K562 (cell line): ENCODE measurements at regions not wholly inside any gene's neighbourhood (a gene's known extent, or its start where the extent isn't known, plus 50 kb on each side); places are given as distances from the start of the nearest gene placed in this dataset.

Experiments
- ATAC-seq: fragments of 200-7000 bp; cut with Tn5 transposase; 3 replicates; pipeline ENCODE4 v1.9.1; 2020; ENCODE audit warnings: moderate library complexity
- BruUV-seq: library from RNA; stranded (reverse); fragments of 400-500 nt; replicated peaks from 2 replicates; lab custom pipeline; 2021; lab: Mats Ljungman, UMichigan
- CTCF ChIA-PET: fragments of 300-600 bp; formaldehyde crosslinking; extraction: SDS; loops from one replicate; lab custom pipeline; 2021; ENCODE audit warnings: low intra/inter-chr PET ratio; lab: Yijun Ruan, JAX
- POLR2A ChIA-PET: fragments of 300-600, 350-650 bp; sonication (Branson Sonifier 250); formaldehyde crosslinking; extraction: SDS; loops from one replicate; lab custom pipeline; 2021; ENCODE audit warnings: antibody characterized with exemption, inconsistent platforms; lab: Yijun Ruan, JAX
- DNase-seq, 4 experiments: peaks; one replicate each; pipeline versions ENCODE4 v3.0.0 to v3.0.0-alpha.2; 2011 to 2018; ENCODE audit warnings: low spot score in 3 of 4, mixed read lengths in 3 of 4; ENCODE audit errors: extremely low read depth in 1 of 4
- FAIRE-seq: peaks from 2 replicates; lab custom pipeline; 2011; peaks lifted over from hg19 to GRCh38; lab: Jason Lieb, UNC
- H2AFZ ChIP-seq: 2 replicates; pipeline ENCODE4 v1.6.0; 2011; ENCODE audit warnings: low read depth, low read length, control low read depth, inconsistent platforms
- H3K27ac ChIP-seq: fragments of 200-600 bp; 3 replicates; pipeline ENCODE4 v1.8.0; 2011; ENCODE audit warnings: low read depth, mild to moderate bottlenecking, control low read depth, inconsistent platforms, low read length, moderate library complexity, mixed read lengths; ENCODE audit errors: extremely low read depth
- H3K27me3 ChIP-seq, 2 experiments: fragments of 300-600 bp in 1 of 2; 2 replicates in 1 of 2; 3 replicates in 1 of 2; pipeline versions ENCODE4 v1.6.0 to v1.8.0; 2011; ENCODE audit warnings: inconsistent platforms in 2 of 2, low read length in 2 of 2, mild to moderate bottlenecking in 1 of 2, mixed read lengths in 1 of 2, moderate library complexity in 1 of 2; ENCODE audit not compliant: control insufficient read depth in 2 of 2, insufficient read depth in 2 of 2
- H3K36me3 ChIP-seq: fragments of 300-600 bp; 3 replicates; pipeline ENCODE4 v1.8.0; 2011; ENCODE audit warnings: mild to moderate bottlenecking, low read length, inconsistent platforms; ENCODE audit not compliant: control insufficient read depth, insufficient read depth
- H3K4me1 ChIP-seq, 2 experiments: fragments of 200-600 bp in 1 of 2; replicated peaks in 1 of 2; 2 replicates in 1 of 2; 3 replicates in 1 of 2; pipeline versions ENCODE4 v1.5.1 to v1.8.0; 2011; ENCODE audit warnings: inconsistent platforms in 2 of 2, low read length in 2 of 2, mild to moderate bottlenecking in 1 of 2, mixed read lengths in 1 of 2, moderate library complexity in 1 of 2; ENCODE audit not compliant: control insufficient read depth in 2 of 2, insufficient read depth in 2 of 2
- H3K4me2 ChIP-seq: 2 replicates; pipeline ENCODE4 v1.6.1; 2011; ENCODE audit warnings: low read length, control low read depth, inconsistent platforms, mixed read lengths; ENCODE audit not compliant: insufficient read depth
- H3K4me3 ChIP-seq: fragments of 200-600 bp; sonication (generic), shearing (Covaris generic); 2 replicates; pipeline ENCODE4 v1.5.1; 2016; ENCODE audit warnings: control low read depth, inconsistent platforms
- H3K79me2 ChIP-seq: fragments of 200-600 bp; 3 replicates; pipeline ENCODE4 v1.8.0; 2011; ENCODE audit warnings: low read length, inconsistent platforms; ENCODE audit not compliant: control insufficient read depth, insufficient read depth
- H3K9ac ChIP-seq, 2 experiments: 2 replicates each; pipeline versions ENCODE4 v1.6.0 to v1.6.1; 2011; ENCODE audit warnings: low read depth in 2 of 2, low read length in 2 of 2, control low read depth in 1 of 2, inconsistent platforms in 1 of 2, mild to moderate bottlenecking in 1 of 2, mixed read lengths in 1 of 2; ENCODE audit not compliant: insufficient read depth in 1 of 2
- H3K9me1 ChIP-seq: one replicate; pipeline ENCODE4 v1.6.0; 2011; ENCODE audit warnings: inconsistent platforms, mild to moderate bottlenecking, low read length, moderate library complexity; ENCODE audit not compliant: control insufficient read depth, insufficient read depth
- H3K9me3 ChIP-seq: replicated peaks from 2 replicates; pipeline ENCODE4 v1.5.1; 2011; ENCODE audit warnings: low read depth, low read length, inconsistent platforms; ENCODE audit not compliant: control insufficient read depth, insufficient read depth
- H4K20me1 ChIP-seq: replicated peaks from 2 replicates; pipeline ENCODE4 v1.6.1; 2011; ENCODE audit warnings: low read length, inconsistent platforms, mixed read lengths; ENCODE audit not compliant: control insufficient read depth, insufficient read depth
- BRCA1 ChIP-seq, 2 experiments: fragments of 450-650 bp in 1 of 2; sonication (generic) in 1 of 2; formaldehyde crosslinking in 1 of 2; IDR thresholded peaks; 2 replicates each; pipeline versions ENCODE4 v1.5.0 to v1.6.1; 2017 to 2020; ENCODE audit warnings: mild to moderate bottlenecking in 1 of 2, missing genetic modification reagents in 1 of 2
- HLTF ChIP-seq: fragments of 450-650 bp; IDR thresholded peaks from 2 replicates; pipeline ENCODE4 v1.6.1; 2016
- MCM2 ChIP-seq: fragments of 450-650 bp; IDR thresholded peaks from 2 replicates; pipeline ENCODE4 v1.6.1; 2017; ENCODE audit warnings: low read depth, mild to moderate bottlenecking
- STAT5A ChIP-seq: IDR thresholded peaks from 2 replicates; pipeline ENCODE4 v1.6.1; 2012; ENCODE audit warnings: low read length, inconsistent platforms, borderline replicate concordance
- ZNF197 ChIP-seq: fragments of 200-800 bp; sonication (Bioruptor generic); IDR thresholded peaks from 2 replicates; pipeline ENCODE4 v1.6.1; 2016; ENCODE audit warnings: low read depth, missing genetic modification characterization, missing compliant biosample characterization
- ZNF444 ChIP-seq: fragments of 250-450 bp; sonication (Bioruptor Pico); IDR thresholded peaks from 2 replicates; pipeline ENCODE4 v1.4.0; 2020; ENCODE audit warnings: mild to moderate bottlenecking, moderate library complexity
- ZNF584 ChIP-seq: fragments of 200-800 bp; sonication (Bioruptor generic); IDR thresholded peaks from 2 replicates; pipeline ENCODE4 v1.6.1; 2016; ENCODE audit warnings: low read depth, mild to moderate bottlenecking, missing genetic modification characterization, missing compliant biosample characterization
- ZNF76 ChIP-seq: fragments of 250-450 bp; sonication (Bioruptor Pico); IDR thresholded peaks from 2 replicates; pipeline ENCODE4 v1.4.0; 2020; ENCODE audit warnings: mild to moderate bottlenecking, moderate library complexity, borderline replicate concordance
- in situ Hi-C: fragments of 300-500 bp; cut with MboI; formaldehyde crosslinking; loops from 4 replicates; pipeline ENCODE4 v1.15.0; 2018; ENCODE audit warnings: inconsistent platforms, mixed read lengths
- intact Hi-C: fragments of 100-400 bp; cut with micrococcal nuclease; formaldehyde crosslinking; loops from 2 replicates; pipeline ENCODE4 v1.14.2; 2022
- TF ChIP-seq, protein P1 (sequence below): fragments of 200-400 bp; formaldehyde crosslinking; IDR thresholded peaks from 2 replicates; pipeline ENCODE4 v1.6.1; 2017; ENCODE audit warnings: mild to moderate bottlenecking, low read depth, low read length, moderate library complexity
- TF ChIP-seq, protein P2 (sequence below): fragments of 150-350 bp; conservative IDR thresholded peaks from 2 replicates; pipeline ENCODE4 v1.6.1; 2014; ENCODE audit warnings: low read length
- TF ChIP-seq, protein P3 (sequence below): conservative IDR thresholded peaks from 2 replicates; pipeline ENCODE4 v1.6.1; 2011; ENCODE audit warnings: low read depth, mild to moderate bottlenecking, low read length; ENCODE audit not compliant: control insufficient read depth
- TF ChIP-seq, protein P4 (sequence below): fragments of 250-450 bp; sonication (Bioruptor Pico); IDR thresholded peaks from 2 replicates; pipeline ENCODE4 v1.8.0; 2022; ENCODE audit warnings: inconsistent platforms, mild to moderate bottlenecking, moderate library complexity, borderline replicate concordance

DNA sequence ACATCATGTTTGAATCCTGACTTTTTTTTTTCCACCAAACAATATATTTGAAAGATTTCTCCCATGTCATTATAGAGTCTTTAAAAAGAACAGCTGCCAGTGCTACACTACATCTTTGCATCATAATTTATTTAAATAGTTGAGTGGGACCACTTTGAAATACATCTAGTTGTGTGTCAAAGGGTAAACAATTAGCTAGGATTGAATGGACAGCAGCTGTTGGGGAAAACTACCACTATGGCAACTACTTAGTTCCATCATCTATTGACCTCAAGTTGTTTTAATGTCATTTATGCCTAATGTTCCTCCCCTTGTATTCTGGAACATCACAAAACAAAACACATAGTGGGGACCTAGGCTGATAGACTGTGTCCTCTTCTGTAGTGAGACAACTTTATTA is 985.1 kb downstream of the SORCS1 start:
- Histone ChIP-seq H3K79me2 (no peaks in the 10 kb centered on the region), H3K27me3 (no peaks in the 10 kb centered on the region), H3K9ac (no peak overlapping the region), H4K20me1 (no peaks in the 10 kb centered on the region), H3K4me1 (no peaks in the 10 kb centered on the region), H3K27ac (no peak overlapping the region), H3K36me3 (no peaks in the 10 kb centered on the region), H2AFZ (no peak overlapping the region), H3K9me3 (no peaks in the 10 kb centered on the region), H3K4me2 (no peak overlapping the region), H3K9me1 (no peaks in the 10 kb centered on the region), H3K4me3 (no peak overlapping the region)
- DNase-seq = no peak
- TF ChIP-seq BRCA1 (IDR thresholded peaks at IDR 0.05) (no peak), BRCA1 (CRISPR knock-in tag; IDR thresholded peaks at IDR 0.05) (no peak), ZNF197 (CRISPR knock-in tag) (no peak), ZNF76 (CRISPR knock-in tag) (no peak), ZNF584 (CRISPR knock-in tag) (no peak), STAT5A (no peak), ZNF444 (no peak), HLTF (no peak), MCM2 (no peak)
- TF ChIP-seq, protein P1, sequence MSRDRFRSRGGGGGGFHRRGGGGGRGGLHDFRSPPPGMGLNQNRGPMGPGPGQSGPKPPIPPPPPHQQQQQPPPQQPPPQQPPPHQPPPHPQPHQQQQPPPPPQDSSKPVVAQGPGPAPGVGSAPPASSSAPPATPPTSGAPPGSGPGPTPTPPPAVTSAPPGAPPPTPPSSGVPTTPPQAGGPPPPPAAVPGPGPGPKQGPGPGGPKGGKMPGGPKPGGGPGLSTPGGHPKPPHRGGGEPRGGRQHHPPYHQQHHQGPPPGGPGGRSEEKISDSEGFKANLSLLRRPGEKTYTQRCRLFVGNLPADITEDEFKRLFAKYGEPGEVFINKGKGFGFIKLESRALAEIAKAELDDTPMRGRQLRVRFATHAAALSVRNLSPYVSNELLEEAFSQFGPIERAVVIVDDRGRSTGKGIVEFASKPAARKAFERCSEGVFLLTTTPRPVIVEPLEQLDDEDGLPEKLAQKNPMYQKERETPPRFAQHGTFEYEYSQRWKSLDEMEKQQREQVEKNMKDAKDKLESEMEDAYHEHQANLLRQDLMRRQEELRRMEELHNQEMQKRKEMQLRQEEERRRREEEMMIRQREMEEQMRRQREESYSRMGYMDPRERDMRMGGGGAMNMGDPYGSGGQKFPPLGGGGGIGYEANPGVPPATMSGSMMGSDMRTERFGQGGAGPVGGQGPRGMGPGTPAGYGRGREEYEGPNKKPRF = no peak
- TF ChIP-seq, protein P2, sequence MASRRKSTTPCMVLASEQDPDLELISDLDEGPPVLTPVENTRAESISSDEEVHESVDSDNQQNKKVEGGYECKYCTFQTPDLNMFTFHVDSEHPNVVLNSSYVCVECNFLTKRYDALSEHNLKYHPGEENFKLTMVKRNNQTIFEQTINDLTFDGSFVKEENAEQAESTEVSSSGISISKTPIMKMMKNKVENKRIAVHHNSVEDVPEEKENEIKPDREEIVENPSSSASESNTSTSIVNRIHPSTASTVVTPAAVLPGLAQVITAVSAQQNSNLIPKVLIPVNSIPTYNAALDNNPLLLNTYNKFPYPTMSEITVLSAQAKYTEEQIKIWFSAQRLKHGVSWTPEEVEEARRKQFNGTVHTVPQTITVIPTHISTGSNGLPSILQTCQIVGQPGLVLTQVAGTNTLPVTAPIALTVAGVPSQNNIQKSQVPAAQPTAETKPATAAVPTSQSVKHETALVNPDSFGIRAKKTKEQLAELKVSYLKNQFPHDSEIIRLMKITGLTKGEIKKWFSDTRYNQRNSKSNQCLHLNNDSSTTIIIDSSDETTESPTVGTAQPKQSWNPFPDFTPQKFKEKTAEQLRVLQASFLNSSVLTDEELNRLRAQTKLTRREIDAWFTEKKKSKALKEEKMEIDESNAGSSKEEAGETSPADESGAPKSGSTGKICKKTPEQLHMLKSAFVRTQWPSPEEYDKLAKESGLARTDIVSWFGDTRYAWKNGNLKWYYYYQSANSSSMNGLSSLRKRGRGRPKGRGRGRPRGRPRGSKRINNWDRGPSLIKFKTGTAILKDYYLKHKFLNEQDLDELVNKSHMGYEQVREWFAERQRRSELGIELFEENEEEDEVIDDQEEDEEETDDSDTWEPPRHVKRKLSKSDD = no peak
- TF ChIP-seq, protein P3, sequence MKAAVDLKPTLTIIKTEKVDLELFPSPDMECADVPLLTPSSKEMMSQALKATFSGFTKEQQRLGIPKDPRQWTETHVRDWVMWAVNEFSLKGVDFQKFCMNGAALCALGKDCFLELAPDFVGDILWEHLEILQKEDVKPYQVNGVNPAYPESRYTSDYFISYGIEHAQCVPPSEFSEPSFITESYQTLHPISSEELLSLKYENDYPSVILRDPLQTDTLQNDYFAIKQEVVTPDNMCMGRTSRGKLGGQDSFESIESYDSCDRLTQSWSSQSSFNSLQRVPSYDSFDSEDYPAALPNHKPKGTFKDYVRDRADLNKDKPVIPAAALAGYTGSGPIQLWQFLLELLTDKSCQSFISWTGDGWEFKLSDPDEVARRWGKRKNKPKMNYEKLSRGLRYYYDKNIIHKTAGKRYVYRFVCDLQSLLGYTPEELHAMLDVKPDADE = no peak
- TF ChIP-seq, protein P4, sequence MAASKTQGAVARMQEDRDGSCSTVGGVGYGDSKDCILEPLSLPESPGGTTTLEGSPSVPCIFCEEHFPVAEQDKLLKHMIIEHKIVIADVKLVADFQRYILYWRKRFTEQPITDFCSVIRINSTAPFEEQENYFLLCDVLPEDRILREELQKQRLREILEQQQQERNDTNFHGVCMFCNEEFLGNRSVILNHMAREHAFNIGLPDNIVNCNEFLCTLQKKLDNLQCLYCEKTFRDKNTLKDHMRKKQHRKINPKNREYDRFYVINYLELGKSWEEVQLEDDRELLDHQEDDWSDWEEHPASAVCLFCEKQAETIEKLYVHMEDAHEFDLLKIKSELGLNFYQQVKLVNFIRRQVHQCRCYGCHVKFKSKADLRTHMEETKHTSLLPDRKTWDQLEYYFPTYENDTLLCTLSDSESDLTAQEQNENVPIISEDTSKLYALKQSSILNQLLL = no peak
- ChIA-PET POLR2A (no interaction called here), CTCF (no interaction called here)
- intact Hi-C loops (loop anchor here (10.0 kb wide), 1 partner anchor 225 kb away; no protein-coding TSS in a partner anchor), in situ Hi-C loops (no loop called here)
- BruUV-seq = no TSS peak
- FAIRE-seq = no peak
- no peak for ATAC-seq
